Bronchial epithelial cell (primary cell): ENCODE measurements at regions not wholly inside any gene's neighbourhood (a gene's known extent, or its start where the extent isn't known, plus 50 kb on each side); places are given as distances from the start of the nearest gene placed in this dataset.

Experiments used
- DNase-seq: peaks from one replicate; pipeline ENCODE4 v3.0.0-alpha.2; 2010; ENCODE audit warnings: low read depth
- FAIRE-seq: peaks from 2 replicates; lab custom pipeline; 2011; peaks lifted over from hg19 to GRCh38; lab: Jason Lieb, UNC
- H3K27me3 ChIP-seq: 2 replicates; pipeline ENCODE4 v1.5.1; 2011; ENCODE audit warnings: low read length; ENCODE audit not compliant: control insufficient read depth, insufficient read depth
- H3K36me3 ChIP-seq: 2 replicates; pipeline ENCODE4 v1.5.1; 2011; ENCODE audit warnings: low read length; ENCODE audit not compliant: control insufficient read depth, insufficient read depth
- H3K4me3 ChIP-seq: 2 replicates; pipeline ENCODE4 v1.5.1; 2011; ENCODE audit warnings: mild to moderate bottlenecking, low read depth, low read length, control low read depth
- TF ChIP-seq, protein P1 (sequence below): IDR thresholded peaks from 2 replicates; pipeline ENCODE4 v1.5.1; 2011; ENCODE audit warnings: mild to moderate bottlenecking, moderate library complexity, low read length, control low read depth, inconsistent platforms; ENCODE audit not compliant: insufficient read depth, severe bottlenecking

DNA sequence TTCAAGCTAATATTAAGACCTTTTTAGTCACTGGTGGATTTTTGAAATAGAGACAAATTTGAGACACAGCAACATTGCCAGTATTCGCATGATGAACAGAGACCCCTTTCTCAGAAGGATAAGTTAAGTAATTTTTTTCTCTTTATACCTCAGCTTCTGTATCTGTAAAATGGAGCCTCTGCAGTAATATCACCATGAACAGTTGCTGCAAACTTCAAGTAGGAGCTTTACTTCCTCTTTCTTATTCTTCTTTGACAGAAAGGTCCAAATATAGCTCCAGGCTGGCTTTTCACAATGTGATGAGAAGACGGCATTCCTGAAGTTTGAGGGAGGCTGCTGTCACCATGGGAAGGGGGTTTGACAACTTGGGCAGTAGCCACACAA, 158.7 kb downstream of the TDRD15 start:
- Histone ChIP-seq H3K36me3 (no peaks in the 10 kb centered on the region), H3K27me3 (no peaks in the 10 kb centered on the region), H3K4me3 (no peak overlapping the region)
- FAIRE-seq (no peak), DNase-seq (no peak)
- TF ChIP-seq, protein P1, sequence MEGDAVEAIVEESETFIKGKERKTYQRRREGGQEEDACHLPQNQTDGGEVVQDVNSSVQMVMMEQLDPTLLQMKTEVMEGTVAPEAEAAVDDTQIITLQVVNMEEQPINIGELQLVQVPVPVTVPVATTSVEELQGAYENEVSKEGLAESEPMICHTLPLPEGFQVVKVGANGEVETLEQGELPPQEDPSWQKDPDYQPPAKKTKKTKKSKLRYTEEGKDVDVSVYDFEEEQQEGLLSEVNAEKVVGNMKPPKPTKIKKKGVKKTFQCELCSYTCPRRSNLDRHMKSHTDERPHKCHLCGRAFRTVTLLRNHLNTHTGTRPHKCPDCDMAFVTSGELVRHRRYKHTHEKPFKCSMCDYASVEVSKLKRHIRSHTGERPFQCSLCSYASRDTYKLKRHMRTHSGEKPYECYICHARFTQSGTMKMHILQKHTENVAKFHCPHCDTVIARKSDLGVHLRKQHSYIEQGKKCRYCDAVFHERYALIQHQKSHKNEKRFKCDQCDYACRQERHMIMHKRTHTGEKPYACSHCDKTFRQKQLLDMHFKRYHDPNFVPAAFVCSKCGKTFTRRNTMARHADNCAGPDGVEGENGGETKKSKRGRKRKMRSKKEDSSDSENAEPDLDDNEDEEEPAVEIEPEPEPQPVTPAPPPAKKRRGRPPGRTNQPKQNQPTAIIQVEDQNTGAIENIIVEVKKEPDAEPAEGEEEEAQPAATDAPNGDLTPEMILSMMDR, result no peak

DNA sequence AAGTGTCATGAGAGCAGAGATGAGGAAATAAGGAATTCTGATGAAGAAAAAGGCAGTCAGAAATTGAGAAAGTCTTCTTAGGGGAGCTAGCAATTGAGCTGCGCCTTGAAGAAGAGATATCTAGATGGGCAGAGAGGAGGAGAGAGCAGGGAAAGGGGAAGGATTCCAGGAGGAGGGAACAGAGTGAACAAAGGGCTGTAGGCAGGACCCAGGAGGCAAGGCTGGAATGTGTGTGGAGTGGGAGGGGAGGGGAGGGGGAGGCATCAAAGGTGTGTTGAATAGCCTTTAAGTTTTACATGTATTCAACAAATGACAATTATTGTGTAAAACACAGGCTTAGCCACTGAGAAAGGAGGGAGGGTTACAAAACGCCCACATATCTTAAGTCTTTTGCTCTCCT, 164.5 kb downstream of the TDRD15 start:
- no peak for FAIRE-seq
- no peak for DNase-seq
- H3K4me3 ChIP-seq, result no peak overlapping the region
- H3K36me3 ChIP-seq, result no peaks in the 10 kb centered on the region
- no peaks in the 10 kb centered on the region for H3K27me3 ChIP-seq
- TF ChIP-seq, protein P1, result no peak

GRCh38 chr2:21288739-21289520, 165.2 kb downstream of the TDRD15 start:
- Histone ChIP-seq H3K27me3 (no peaks in the 10 kb centered on the region), H3K4me3 (no peak overlapping the region), H3K36me3 (no peaks in the 10 kb centered on the region)
- TF ChIP-seq, protein P1, result no peak
- no peak for FAIRE-seq
- DNase-seq, result no peak

GRCh38 chr2:21289551-21289950, 165.8 kb downstream of the TDRD15 start:
- H3K36me3 ChIP-seq, result no peaks in the 10 kb centered on the region
- FAIRE-seq (no peak), DNase-seq (no peak)
- no peak overlapping the region for H3K4me3 ChIP-seq
- TF ChIP-seq, protein P1, result no peak
- H3K27me3 ChIP-seq, result no peaks in the 10 kb centered on the region

DNA sequence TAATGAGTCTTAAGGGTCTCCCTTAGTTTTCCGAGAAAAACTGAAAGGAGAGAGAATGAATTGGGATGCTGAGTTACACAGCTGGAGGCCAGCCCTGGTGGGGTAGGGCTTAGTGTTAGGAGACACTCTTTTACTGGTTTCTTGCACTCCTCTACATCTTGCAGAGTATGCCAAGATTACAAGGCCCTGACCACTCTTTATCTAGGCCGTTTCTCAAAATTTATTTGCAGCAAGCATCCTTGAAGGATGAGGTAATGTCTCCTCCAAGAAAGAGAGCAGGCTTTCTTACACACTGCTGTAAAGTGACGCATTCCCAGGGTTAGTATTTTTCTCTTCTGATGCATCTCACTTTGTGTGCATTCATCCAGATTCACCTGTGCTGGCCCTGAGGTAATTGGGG, 166.2 kb downstream of the TDRD15 start:
- FAIRE-seq, result no peak
- TF ChIP-seq, protein P1, result no peak
- no peaks in the 10 kb centered on the region for H3K27me3 ChIP-seq
- DNase-seq, result no peak
- no peaks in the 10 kb centered on the region for H3K36me3 ChIP-seq
- H3K4me3 ChIP-seq, result no peak overlapping the region

GRCh38 chr2:21291426-21291825, 167.7 kb downstream of the TDRD15 start:
- Histone ChIP-seq H3K36me3 (no peaks in the 10 kb centered on the region), H3K4me3 (no peak overlapping the region), H3K27me3 (no peaks in the 10 kb centered on the region)
- no peak for FAIRE-seq
- TF ChIP-seq, protein P1, result no peak
- no peak for DNase-seq
